HG02970 (cell line): ENCODE measurements at regions not wholly inside any gene's neighbourhood (a gene's known extent, or its start where the extent isn't known, plus 50 kb on each side); places are given as distances from the start of the nearest gene placed in this dataset.

Experiments used
- ATAC-seq: cut with Tn5 transposase; IDR thresholded peaks from one replicate; pipeline ENCODE4 v1.9.1; 2021; ENCODE audit warnings: mild to moderate bottlenecking, moderate library complexity, moderate number of reproducible peaks; ENCODE audit not compliant: unreplicated experiment, low FRiP score

DNA sequence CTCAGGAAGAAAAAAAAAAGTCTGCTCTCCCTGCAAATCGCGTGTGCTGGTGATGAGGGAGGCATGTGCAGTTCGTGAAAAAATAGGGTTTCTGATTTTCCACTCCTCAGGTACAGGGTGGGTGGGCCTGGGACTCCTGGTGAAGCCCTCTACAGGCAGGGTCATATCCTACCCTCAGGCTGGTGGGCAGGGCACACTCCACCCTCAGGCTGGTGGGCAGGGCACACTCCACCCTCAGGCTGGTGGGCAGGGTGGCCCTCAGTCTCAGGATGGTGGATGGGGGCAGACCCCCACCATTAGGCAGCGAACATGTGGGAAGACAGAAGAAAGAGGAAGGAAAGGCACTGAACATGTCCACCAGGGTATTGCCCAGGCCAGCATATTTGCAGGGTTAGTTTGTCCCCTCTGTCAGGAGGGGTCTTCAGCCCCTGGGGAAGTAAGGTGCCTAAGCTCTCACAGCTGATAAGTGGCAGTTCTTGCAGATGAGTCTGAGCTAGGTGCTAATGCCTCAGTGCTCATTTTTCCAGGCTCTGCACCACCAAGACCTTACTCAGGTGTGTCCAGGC is 95.2 kb upstream of the RAB6C start:
- ATAC-seq = no peak

DNA sequence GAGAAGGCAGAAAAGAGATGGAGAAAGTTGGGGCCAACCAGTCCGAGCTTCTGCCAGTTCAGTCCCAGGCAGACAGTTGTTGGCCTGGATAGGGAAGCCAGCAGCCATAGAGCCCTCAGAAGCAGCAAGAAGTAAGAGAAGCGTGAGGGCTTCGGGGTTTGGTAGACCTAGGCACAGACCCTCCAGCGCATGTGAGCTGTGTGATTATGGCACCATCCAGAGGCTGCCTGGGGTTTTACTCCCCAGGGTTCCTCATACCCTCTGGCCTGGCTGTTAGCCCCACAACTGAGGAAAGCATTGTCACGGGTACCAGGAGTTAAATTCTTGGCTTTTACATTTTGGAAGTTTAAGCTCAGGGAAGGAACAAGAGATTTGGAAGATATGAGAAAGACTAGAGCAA is 93.7 kb upstream of the RAB6C start:
- ATAC-seq = no peak

DNA sequence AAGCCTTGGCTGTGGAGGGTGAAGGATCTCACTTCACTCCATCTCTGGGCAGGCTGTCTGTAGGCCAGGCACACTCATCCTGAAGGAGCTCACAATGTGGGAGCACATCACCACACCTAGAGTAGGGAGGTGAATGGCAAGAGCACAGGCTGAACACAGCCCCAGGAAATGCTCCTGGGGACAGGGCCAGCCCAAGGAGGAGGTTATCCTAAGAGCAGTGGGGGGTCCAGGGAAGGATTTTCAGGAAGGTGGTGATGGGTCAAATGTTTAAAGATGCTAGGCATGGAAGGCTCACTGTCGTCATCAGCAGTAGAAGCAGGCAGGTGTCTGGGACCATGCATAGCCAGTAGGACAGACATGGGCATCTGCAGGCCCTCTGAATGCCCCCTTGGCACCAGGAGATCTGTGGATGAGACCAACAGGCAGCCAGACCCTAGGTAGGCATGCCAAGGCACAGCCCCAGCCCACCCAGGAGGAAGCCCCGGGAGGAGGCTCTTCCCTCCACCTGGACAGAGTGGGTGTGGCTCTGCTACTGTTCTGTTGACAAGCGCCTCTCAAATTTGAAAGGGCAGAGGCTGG is 91.7 kb upstream of the RAB6C start:
- ATAC-seq = no peak

DNA sequence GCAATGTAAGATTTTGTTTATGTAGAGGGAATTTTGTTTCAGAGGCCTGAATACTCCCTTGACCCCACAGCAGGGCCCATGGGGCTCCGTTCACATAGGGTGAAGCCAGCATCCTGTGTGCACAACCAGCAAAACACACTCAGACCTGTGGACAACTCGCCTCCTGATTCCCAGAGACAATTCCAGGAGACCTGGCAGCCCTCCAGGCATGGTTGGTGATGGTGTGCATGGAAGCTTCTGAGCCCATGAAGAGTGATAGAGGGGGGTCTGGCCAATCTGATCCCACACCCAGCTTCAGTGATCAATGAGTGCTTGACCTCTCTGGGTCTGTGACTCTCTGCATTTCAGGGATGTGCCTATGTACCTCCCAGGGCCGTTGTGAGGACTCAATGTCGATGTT is 91.0 kb upstream of the RAB6C start:
- no peak for ATAC-seq

DNA sequence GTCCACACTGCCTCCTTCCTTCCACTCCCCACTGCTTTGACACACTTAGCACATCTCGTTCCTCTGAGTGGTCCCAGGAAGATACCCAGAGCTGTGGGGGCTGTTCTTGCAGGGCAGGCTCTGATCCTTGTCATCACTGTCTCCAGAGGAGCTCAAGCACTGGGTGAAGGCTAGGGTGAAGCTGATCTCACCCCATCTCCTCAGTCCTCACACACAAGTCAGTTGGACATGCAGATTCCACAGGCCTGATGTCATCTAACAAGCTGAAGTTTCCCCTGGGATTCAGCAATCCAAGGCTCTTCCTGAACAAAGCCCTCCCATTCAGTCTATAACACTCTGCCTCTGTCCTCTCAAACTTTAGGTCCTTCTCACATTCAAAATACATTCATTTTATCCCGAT is 90.6 kb upstream of the RAB6C start:
- no peak for ATAC-seq

DNA sequence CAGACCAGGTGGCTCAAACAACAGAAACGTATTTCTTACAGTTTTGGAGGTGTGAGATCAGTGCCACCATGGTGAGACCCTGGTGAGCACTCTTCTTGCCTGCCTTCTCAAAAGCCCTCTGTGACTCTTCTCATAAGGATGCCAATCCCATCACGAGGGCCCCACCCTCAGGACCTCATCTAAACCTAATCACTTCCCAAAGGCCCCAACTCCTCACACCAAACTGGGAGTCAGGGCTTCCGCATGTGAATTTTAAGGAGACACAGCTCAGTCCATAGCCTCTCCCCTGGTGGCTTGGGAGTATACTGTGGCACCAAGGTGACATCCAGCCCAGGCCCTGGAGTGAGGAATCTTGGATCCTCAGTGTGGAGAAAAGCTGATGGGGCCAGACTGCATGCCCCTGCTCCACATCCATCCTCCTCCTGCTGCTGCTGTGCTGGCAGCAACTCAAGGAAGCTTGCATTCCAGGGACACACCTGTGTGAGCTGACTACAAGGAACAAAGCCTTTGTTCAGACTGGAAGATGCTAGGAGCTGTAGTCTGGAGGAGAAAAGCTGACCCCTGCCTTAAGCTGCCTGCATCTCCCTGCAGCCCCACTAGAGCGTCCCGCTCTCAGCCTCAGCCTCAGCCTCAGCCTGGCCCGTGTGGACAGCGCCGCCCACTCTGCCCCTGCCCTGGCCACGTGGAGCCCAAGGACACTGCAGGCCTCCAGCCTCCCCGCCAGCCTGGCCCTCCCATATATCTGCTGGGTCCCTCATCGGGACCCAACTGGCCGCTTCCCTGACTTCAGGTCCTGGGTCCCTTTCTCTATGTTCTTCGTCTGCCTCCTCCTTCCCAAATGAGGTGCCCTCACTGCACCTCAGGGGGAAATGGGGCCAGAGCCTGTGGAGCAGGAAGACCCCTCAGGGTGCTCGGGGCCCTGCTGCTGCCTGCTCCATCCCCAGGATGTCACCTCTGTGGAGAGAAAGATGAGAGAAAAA is 87.8 kb upstream of the RAB6C start:
- no peak for ATAC-seq

DNA sequence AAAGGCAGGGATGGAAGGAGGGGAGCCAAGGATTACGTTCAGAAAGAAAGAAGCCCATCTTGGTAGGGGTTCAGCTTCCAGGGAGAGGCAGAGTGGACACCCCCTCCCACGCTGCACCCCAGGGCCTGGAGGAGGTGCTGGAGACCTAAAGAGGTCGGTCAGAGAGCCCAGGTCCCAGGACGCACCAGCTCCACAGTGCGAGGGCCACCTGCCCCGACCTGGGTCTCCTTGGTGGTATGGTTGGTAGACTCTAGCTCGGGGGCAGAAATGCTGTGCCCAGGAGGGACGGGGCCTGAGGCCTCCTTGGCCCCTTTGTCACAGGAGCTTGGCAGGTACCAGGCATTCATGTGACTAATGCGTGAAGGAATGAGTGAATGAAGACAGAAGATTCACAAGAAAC is 87.1 kb upstream of the RAB6C start:
- ATAC-seq = no peak

GRCh38 chr2:129892773-129893172 is 86.7 kb upstream of the RAB6C start:
- ATAC-seq = no peak

- no peak for ATAC-seq
These were observed 86.2 kb upstream of the RAB6C start for GRCh38 chr2:129893244-129893643.

- ATAC-seq = no peak
These were observed 84.8 kb upstream of the RAB6C start for GRCh38 chr2:129894616-129895015.

DNA sequence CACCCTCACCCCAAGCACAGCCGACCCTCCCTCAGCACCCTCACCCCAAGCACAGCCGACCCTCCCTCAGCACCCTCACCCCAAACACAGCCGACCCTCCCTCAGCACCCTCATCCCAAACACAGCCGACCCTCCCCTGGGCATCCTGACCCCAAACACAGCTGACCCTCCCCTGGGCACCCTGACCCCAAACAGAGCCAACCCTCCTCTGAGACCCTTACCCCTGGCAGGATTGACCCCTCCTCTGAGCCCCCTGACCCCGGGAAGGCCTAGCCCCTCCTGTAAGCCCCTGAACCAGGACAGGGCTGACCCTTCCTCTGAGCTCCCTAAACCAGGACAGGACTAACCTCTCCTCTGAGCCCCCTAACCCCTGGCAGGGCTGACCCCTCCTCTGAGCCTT is 84.4 kb upstream of the RAB6C start:
- ATAC-seq = no peak

- ATAC-seq = no peak
These were observed 83.9 kb upstream of the RAB6C start for GRCh38 chr2:129895526-129896082.

DNA sequence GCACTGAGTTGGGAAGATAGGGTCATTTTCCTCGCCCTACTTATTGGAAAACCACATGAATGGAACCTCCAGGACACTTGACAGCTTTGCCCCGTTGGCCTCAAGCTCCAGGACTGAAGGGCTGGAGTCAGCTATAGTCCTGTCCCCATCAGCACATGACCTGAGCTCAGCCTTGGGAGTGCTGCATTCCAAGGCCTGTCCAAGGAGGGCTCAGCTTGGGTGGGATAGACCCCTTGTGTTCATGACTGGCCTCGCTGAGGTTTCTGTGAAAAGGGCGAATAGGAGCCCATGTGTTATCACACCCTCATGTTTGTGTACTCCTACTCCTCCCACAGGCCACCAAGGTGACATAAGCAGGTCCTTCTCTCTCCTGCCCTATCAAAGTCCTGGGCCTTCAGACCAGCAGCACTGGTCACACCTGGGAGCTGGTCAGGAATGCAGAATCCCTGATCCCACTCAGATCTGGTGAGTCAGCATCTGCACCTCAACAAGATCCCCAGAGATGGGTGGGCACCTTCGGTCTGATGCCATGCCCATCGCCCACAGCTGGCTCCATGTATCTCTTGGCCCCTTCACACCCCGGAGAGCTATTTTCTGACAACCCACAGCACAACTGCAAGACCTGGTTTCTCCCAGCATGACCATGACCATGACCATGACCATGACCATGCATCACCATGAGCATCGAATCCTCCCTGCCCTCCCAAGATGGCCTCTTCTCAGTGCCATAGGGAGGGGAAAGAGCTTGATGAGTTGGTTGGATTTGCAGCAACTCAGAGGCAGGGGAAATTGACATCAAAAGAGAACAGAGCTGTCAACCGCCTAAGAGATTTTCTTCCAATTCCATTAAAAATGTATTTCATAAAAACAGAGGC is 83.0 kb upstream of the RAB6C start:
- ATAC-seq = no peak

DNA sequence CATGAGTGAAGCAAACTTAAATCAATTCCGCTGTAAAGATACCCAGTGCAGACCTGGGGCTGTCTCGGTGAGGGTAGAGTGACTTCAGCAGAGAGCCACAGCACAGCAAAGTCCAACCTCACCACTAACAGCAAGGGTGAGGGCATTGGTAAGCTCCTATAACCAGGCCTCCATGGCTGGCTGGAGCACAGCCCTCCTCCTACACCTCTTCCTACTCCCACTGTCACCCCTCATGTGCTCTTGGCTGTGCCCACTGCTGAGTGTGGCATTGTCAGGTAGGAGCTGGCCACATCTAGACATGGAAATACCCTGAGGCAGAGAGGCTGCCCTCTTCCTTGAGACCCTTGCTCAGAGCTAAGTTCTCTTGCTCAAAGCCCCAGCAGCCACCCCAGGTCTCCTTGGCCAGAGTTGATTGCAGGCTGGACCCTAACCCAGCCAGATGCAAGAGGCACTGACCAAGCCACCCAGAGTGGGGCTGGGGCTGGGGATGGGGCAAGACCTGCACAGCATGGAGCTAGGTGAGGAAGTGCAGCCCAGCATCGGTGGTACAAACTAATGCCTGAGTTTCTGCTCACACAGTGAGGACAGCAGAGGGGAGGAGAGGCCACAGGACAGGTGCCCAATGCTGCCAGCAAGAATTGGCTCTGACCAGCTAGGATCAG is 77.6 kb upstream of the RAB6C start:
- ATAC-seq = no peak

DNA sequence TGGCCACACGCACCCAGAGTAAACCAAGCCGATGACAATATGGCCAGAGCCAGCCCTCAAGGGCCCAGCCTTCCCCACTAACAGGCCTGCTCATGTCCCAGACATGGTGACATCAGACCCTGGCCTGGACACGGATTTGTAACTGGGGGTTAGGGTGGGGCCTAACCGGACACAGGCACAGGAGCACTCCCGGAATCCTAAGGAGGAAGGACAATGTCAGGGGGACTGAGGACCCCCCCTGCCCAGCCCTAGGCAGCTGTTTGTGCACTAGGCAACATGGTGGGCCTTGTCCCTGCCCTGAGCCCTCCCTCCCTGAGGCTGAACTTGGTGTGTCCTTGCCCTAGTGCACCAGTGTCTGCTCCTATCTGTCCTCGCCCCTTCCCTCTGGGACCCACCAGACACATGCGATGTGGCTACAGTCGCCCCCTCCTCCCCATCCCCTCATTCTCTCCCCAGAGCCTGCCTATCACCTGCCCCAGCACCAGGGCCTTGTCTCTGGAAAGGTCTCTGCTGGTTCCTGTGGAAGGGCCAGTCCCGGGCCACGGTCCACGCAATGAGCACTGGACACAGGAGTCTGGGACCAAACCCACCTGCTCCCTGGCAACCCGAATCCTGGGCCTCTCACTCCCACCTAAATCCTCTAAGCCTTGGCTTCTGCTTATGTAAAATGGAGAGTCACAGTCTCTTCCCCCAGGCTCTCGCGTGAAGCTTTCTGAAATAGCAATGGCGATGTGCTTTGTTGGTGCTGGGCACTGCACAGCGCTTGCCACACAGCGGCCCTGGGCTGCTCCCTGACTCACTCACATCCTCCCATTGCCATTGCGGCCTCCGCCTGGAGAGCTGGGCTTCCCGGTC is 76.5 kb upstream of the RAB6C start:
- no peak for ATAC-seq

DNA sequence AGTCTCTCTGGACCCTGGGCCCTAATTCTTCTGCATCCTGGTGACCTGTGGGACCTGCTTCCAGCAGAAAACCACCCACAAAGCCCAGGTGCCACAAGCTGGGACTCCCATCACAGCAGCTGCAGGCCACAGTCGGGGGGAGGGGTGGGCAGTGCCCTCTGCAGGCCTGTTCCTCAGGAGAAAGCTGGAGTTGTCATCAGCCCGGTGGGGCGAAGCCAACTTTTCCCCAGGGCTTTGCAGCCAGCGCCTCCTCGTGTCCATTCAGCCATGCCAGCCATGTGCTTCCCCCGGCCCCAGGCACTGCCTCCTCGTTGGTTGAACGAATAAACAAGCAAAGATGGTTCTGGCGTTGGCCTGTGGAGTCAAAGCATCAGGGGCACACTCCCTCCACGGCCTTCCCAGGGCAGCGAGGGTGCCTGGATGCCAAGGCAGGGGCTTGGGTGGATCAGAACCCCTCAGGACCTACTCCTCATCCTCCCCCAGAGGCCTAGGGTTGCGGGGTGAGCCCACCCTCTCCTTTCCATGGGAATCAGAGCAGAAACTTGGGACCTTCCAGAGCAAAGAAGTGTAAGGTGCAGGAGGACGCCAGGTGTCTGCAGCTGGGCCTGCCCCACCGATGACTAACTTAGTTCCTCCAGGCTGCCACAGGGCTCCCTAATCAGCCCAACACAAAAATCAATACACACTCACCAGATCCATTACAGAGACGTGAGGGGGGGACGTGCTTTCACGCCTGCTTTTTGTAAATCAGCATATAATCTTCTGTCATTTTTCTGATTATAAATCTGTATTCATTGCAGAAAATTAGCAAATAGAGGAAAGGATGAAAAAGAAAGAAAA is 75.7 kb upstream of the RAB6C start:
- no peak for ATAC-seq

GRCh38 chr2:129904532-129905446 is 74.7 kb upstream of the RAB6C start:
- ATAC-seq = no peak
